Trophoblast cell (in vitro differentiated cells and primary cell): ENCODE measurements at regions not wholly inside any gene's neighbourhood (a gene's known extent, or its start where the extent isn't known, plus 50 kb on each side); places are given as distances from the start of the nearest gene placed in this dataset.
A peak's percentile ranks its signal among the peaks of the same experiment; 100 is the strongest.
"Not testable (repeated sequence)": the region's sequence is repeated elsewhere in the genome, so short reads cannot be mapped to it uniquely, and the experiment has no call there.

Experiments used
- DNase-seq, 2 donors: peaks; one replicate each; pipeline ENCODE4 v3.0.0-alpha.2; 2016
- H2AFZ ChIP-seq: 2 replicates; pipeline ENCODE4 v1.6.1; 2013; ENCODE audit warnings: low read length, moderate library complexity, mild to moderate bottlenecking; ENCODE audit not compliant: insufficient read depth, poor library complexity
- H2AK5ac ChIP-seq: 2 replicates; pipeline ENCODE4 v1.6.1; 2013; ENCODE audit warnings: mild to moderate bottlenecking, low read length
- H2BK120ac ChIP-seq: 2 replicates; pipeline ENCODE4 v1.6.1; 2013; ENCODE audit warnings: low read length, mild to moderate bottlenecking, moderate library complexity; ENCODE audit not compliant: insufficient read depth, poor library complexity
- H2BK12ac ChIP-seq: 2 replicates; pipeline ENCODE4 v1.6.1; 2013; ENCODE audit warnings: mild to moderate bottlenecking, low read length, moderate library complexity
- H2BK5ac ChIP-seq: 2 replicates; pipeline ENCODE4 v1.6.1; 2013; ENCODE audit warnings: low read length, low read depth, moderate library complexity, mild to moderate bottlenecking; ENCODE audit not compliant: poor library complexity
- H3K14ac ChIP-seq: 2 replicates; pipeline ENCODE4 v1.6.1; 2013; ENCODE audit warnings: mild to moderate bottlenecking, low read length
- H3K18ac ChIP-seq: 2 replicates; pipeline ENCODE4 v1.6.1; 2013; ENCODE audit warnings: mild to moderate bottlenecking, low read length
- H3K23ac ChIP-seq: 2 replicates; pipeline ENCODE4 v1.6.1; 2013; ENCODE audit warnings: low read length
- H3K27ac ChIP-seq: 2 replicates; pipeline ENCODE4 v1.5.1; 2013; ENCODE audit warnings: low read depth, mild to moderate bottlenecking, inconsistent platforms, low read length, moderate library complexity
- H3K27me3 ChIP-seq: 2 replicates; pipeline ENCODE4 v1.6.1; 2013; ENCODE audit warnings: inconsistent platforms, mild to moderate bottlenecking, low read length, moderate library complexity; ENCODE audit not compliant: insufficient read depth
- H3K36me3 ChIP-seq, 2 experiments: 1 replicate in 1 of 2; 2 replicates in 1 of 2; pipeline ENCODE4 v1.6.1; 2013; ENCODE audit warnings: low read length in 2 of 2, mild to moderate bottlenecking in 2 of 2, moderate library complexity in 1 of 2; ENCODE audit not compliant: insufficient read depth in 2 of 2, control insufficient read depth in 1 of 2
- H3K4ac ChIP-seq: 2 replicates; pipeline ENCODE4 v1.6.1; 2013; ENCODE audit warnings: low read depth, mild to moderate bottlenecking, low read length, moderate library complexity
- H3K4me1 ChIP-seq, 2 experiments: 1 replicate in 1 of 2; 2 replicates in 1 of 2; pipeline ENCODE4 v1.6.1; 2013; ENCODE audit warnings: low read length in 2 of 2, mild to moderate bottlenecking in 2 of 2, moderate library complexity in 1 of 2; ENCODE audit not compliant: insufficient read depth in 2 of 2, control insufficient read depth in 1 of 2
- H3K4me2 ChIP-seq: 2 replicates; pipeline ENCODE4 v1.6.1; 2013; ENCODE audit warnings: inconsistent platforms, mild to moderate bottlenecking, low read length, moderate library complexity
- H3K4me3 ChIP-seq: 2 replicates; pipeline ENCODE4 v1.5.1; 2013; ENCODE audit warnings: mild to moderate bottlenecking, low read depth, low read length, inconsistent platforms
- H3K79me1 ChIP-seq: one replicate; pipeline ENCODE4 v1.6.1; 2013; ENCODE audit warnings: low read length
- H3K79me2 ChIP-seq: 2 replicates; pipeline ENCODE4 v1.6.1; 2013; ENCODE audit warnings: low read length, mild to moderate bottlenecking; ENCODE audit not compliant: control insufficient read depth, insufficient read depth, poor library complexity
- H3K9ac ChIP-seq: 2 replicates; pipeline ENCODE4 v1.6.1; 2013; ENCODE audit warnings: mild to moderate bottlenecking, low read length
- H3K9me3 ChIP-seq: 2 replicates; pipeline ENCODE4 v1.6.1; 2013; ENCODE audit warnings: low read depth, mild to moderate bottlenecking, control low read depth, inconsistent platforms, low read length; ENCODE audit not compliant: insufficient read depth
- H4K12ac ChIP-seq: 2 replicates; pipeline ENCODE4 v1.6.1; 2013; ENCODE audit warnings: low read depth, mild to moderate bottlenecking, low read length, moderate library complexity
- H4K8ac ChIP-seq: 2 replicates; pipeline ENCODE4 v1.6.1; 2013; ENCODE audit warnings: low read depth, mild to moderate bottlenecking, low read length, moderate library complexity
- H4K91ac ChIP-seq: one replicate; pipeline ENCODE4 v1.6.1; 2013; ENCODE audit warnings: low read depth, mild to moderate bottlenecking, low read length, moderate library complexity
- WGBS: extraction: QIAGEN DNeasy Blood & Tissue Kit; methylation state at CpG from one replicate; pipeline ENCODE4 v1.1.7; 2013; ENCODE audit warnings: missing lambda C conversion rate; ENCODE audit not compliant: insufficient read length, insufficient coverage; ENCODE audit errors: extremely low coverage; 5-methylcytosine and 5-hydroxymethylcytosine counted together

DNA sequence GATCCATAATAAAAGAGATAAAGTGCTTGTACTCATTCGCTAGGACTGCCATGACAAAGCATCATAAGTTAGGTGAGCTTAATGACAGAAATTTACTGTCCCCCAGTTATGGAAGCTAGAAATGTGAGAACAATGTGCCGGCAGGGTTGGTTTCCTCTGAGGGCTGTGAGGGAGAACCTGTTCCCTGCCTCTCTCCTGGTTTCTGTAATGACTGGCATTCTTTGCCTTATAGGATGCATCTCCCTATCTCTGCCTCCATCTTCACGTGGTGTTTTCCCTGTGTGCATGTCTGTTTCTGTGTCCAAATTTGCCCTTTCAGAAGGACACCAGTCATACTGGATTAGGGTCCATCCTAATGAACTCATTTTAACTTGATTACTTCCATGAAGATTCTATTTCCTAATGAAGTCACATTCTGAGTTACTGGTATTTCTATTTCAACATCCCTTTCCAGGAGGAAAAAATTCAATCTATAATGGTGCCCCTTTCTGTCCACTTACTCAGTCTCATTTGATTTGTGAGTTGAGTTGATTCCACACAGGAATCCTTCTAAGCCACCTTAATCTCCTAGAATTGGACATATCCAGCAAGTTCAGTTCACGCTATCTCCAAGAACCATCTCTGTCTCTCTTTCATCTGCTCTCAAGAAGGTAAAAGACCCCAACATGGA, 71.2 kb upstream of the LIPC start:
- Histone ChIP-seq H4K91ac (peak overlapping the region; percentile 94), H4K12ac (no peak overlapping the region), H4K8ac (peak overlapping the region; percentile 88), H2BK5ac (peak overlapping the region; percentile 81), H2AK5ac (peak overlapping the region; percentile 92), H3K23ac (peak overlapping the region; percentile 44), H2BK12ac (peak overlapping the region; percentile 93), H3K18ac (peak overlapping the region; percentile 81), H2AFZ (no peak overlapping the region), H3K4me1 (peaks cover 15 to 26% of the 10 kb centered on the region in 2 experiments), H3K9ac (no peak overlapping the region), H2BK120ac (peak overlapping the region; percentile 98), H3K79me1 (peaks cover 12% of the 10 kb centered on the region), H3K4me2 (peak overlapping the region; percentile 23), H3K79me2 (peaks cover 2% of the 10 kb centered on the region), H3K4ac (peak overlapping the region; percentile 87), H3K14ac (peak overlapping the region; percentile 91), H3K36me3 (no peaks in the 10 kb centered on the region), H3K9me3 (no peaks in the 10 kb centered on the region), H3K27ac (peak overlapping the region; percentile 81), H3K4me3 (no peak overlapping the region), H3K27me3 (no peaks in the 10 kb centered on the region)
- peak; percentile 71 to 80 for DNase-seq
- WGBS, result no CpG with 5 or more reads among the region's 4 CpGs

DNA sequence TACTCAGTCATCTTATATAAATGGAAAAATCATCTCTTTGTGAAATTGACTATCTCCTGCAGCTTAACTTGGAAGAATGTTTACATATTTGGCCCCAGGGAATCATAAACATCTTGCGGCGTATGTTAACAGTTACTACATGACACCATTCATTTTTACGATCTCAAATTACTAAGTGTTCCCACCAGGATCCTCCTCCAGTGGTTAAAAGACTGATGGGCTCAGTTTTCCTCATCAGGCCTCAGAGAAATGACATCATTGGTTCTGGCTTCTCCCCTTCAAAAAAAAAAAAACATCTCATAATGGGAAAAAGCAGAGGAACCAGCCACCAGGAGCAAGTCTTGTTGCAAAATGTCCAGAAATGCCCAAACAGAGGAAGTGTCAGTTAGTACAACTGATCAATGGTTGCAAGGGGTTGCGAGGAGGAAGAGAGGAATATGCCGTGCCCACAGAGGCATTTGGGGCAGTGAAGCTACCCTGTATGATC, 70.5 kb upstream of the LIPC start:
- H2BK12ac ChIP-seq, result peak overlapping the region; percentile 93
- peak overlapping the region; percentile 88 for H4K8ac ChIP-seq
- H2AK5ac ChIP-seq, result no peak overlapping the region
- peak overlapping the region; percentile 94 for H4K91ac ChIP-seq
- peaks cover 15 to 26% of the 10 kb centered on the region in 2 experiments for H3K4me1 ChIP-seq
- no peak overlapping the region for H2AFZ ChIP-seq
- no peaks in the 10 kb centered on the region for H3K9me3 ChIP-seq
- H4K12ac ChIP-seq, result no peak overlapping the region
- peak overlapping the region; percentile 98 for H2BK120ac ChIP-seq
- H3K27me3 ChIP-seq, result no peaks in the 10 kb centered on the region
- no CpG with 5 or more reads among the region's 5 CpGs for WGBS
- no peak overlapping the region for H3K18ac ChIP-seq
- no peak overlapping the region for H3K4me3 ChIP-seq
- H3K36me3 ChIP-seq, result no peaks in the 10 kb centered on the region
- peak overlapping the region; percentile 91 for H3K14ac ChIP-seq
- peak; percentile 14 to 64 for DNase-seq
- H3K27ac ChIP-seq, result peak overlapping the region; percentile 81
- H3K23ac ChIP-seq, result no peak overlapping the region
- H3K79me1 ChIP-seq, result peaks cover 12% of the 10 kb centered on the region
- H2BK5ac ChIP-seq, result peak overlapping the region; percentile 81
- no peak overlapping the region for H3K4ac ChIP-seq
- H3K4me2 ChIP-seq, result no peak overlapping the region
- H3K9ac ChIP-seq, result no peak overlapping the region
- peaks cover 2% of the 10 kb centered on the region for H3K79me2 ChIP-seq

DNA sequence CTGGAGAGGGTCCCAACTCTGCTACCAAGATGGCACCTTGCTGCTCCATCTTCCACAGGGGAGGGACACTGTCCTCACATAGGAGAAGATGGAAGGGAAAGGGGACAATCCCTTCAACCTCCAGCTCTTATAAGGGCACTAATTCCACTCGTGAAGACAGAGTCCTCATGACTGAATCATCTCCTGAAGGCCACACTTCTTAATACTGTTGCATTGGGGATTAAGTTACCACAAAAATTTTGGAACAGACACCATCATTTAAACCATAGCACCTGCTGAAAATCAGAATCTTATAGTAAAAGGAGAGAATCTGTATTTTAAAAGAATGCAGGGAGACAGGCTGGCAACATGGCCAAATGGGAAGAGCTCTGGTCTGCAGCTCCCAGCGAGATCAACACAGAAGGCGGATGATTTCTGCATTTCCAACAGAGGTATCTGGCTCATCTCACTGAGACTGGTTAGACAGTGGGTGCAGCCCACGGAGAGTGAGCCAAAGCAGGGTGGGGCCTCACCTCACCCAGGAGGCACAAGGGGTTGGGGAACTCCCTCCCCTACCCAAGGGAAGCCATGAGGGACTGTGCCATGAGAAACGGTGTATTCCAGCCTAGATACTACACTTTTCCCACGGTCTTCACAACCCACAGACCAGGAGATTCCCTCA, 69.4 kb upstream of the LIPC start:
- peak overlapping the region; percentile 6 for H2BK12ac ChIP-seq
- H3K4me3 ChIP-seq, result no peak overlapping the region
- H3K4ac ChIP-seq, result no peak overlapping the region
- H3K27ac ChIP-seq, result no peak overlapping the region
- peaks cover 2% of the 10 kb centered on the region for H3K79me2 ChIP-seq
- WGBS, result no CpG with 5 or more reads among the region's 6 CpGs
- H3K18ac ChIP-seq, result no peak overlapping the region
- no peaks in the 10 kb centered on the region for H3K36me3 ChIP-seq
- no peaks in the 10 kb centered on the region for H3K27me3 ChIP-seq
- no peak overlapping the region for H2AFZ ChIP-seq
- H3K14ac ChIP-seq, result no peak overlapping the region
- no peak overlapping the region for H3K23ac ChIP-seq
- H3K79me1 ChIP-seq, result peaks cover 12% of the 10 kb centered on the region
- H2BK5ac ChIP-seq, result no peak overlapping the region
- no peak overlapping the region for H3K4me2 ChIP-seq
- no peak overlapping the region for H3K9ac ChIP-seq
- H2AK5ac ChIP-seq, result no peak overlapping the region
- peak overlapping the region; percentile 88 for H4K91ac ChIP-seq
- H4K12ac ChIP-seq, result no peak overlapping the region
- H4K8ac ChIP-seq, result no peak overlapping the region
- DNase-seq, result no peak
- peaks cover 15 to 26% of the 10 kb centered on the region in 2 experiments for H3K4me1 ChIP-seq
- peak overlapping the region; percentile 20 for H2BK120ac ChIP-seq
- no peaks in the 10 kb centered on the region for H3K9me3 ChIP-seq

DNA sequence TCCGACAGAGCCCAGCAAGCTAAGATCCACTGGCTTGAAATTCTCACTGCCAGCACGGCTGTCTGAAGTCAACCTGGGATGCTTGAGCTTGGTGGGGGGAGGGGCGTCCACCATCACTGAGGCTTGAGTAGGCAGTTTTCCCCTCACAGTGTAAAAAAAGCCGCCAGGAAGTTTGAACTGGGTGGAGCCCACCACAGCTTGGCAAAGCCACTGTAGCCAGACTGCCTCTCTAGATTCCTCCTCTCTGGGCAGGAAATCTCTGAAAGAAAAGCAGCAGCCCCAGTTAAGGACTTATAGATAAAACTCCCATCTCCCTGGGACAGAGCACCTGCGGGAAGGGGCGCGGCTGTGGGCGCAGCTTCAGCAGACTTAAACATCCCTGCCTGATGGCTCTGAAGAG, 68.7 kb upstream of the LIPC start:
- not testable (repeated sequence) for H3K79me2 ChIP-seq, H2AK5ac ChIP-seq, DNase-seq, H4K91ac ChIP-seq, H2AFZ ChIP-seq, H4K12ac ChIP-seq, H3K4me2 ChIP-seq, H3K4me3 ChIP-seq, H3K27me3 ChIP-seq, H2BK120ac ChIP-seq, H3K18ac ChIP-seq, H3K9me3 ChIP-seq, H3K27ac ChIP-seq, H3K4ac ChIP-seq, H3K14ac ChIP-seq, H3K9ac ChIP-seq, H2BK5ac ChIP-seq, H3K36me3 ChIP-seq, H2BK12ac ChIP-seq, H4K8ac ChIP-seq, H3K23ac ChIP-seq
- Histone ChIP-seq H3K4me1 (peaks cover 15 to 21% of the 10 kb centered on the region in 2 experiments), H3K79me1 (peaks cover 12% of the 10 kb centered on the region)
- no CpG with 5 or more reads among the region's 8 CpGs for WGBS
